HG03442 (cell line): ENCODE measurements at regions not wholly inside any gene's neighbourhood (a gene's known extent, or its start where the extent isn't known, plus 50 kb on each side); places are given as distances from the start of the nearest gene placed in this dataset.
"Not testable (repeated sequence)": the region's sequence is repeated elsewhere in the genome, so short reads cannot be mapped to it uniquely, and the experiment has no call there.

Experiments used
- ATAC-seq: cut with Tn5 transposase; IDR thresholded peaks from one replicate; pipeline ENCODE4 v1.9.1; 2021; ENCODE audit warnings: mild to moderate bottlenecking, moderate library complexity; ENCODE audit not compliant: unreplicated experiment

DNA sequence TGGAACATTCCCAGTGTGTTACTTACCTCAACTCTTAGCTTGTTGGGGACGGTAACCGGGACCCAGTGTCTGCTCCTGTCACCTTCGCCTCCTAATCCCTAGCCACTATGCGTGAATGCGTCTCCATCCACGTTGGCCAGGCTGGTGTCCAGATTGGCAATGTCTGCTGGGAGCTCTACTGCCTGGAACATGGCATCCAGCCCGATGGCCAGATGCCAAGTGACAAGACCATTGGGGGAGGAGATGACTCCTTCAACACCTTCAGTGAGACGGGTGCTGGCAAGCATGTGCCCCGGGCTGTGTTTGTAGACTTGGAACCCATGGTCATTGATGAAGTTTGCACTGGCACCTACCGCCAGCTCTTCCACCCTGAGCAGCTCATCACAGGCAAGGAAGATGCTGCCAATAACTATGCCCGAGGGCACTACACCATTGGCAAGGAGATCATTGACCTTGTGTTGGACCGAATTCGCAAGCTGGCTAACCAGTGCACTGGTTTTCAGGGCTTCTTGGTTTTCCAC is 59.8 kb upstream of the CHORDC1 start:
- ATAC-seq = not testable (repeated sequence)

DNA sequence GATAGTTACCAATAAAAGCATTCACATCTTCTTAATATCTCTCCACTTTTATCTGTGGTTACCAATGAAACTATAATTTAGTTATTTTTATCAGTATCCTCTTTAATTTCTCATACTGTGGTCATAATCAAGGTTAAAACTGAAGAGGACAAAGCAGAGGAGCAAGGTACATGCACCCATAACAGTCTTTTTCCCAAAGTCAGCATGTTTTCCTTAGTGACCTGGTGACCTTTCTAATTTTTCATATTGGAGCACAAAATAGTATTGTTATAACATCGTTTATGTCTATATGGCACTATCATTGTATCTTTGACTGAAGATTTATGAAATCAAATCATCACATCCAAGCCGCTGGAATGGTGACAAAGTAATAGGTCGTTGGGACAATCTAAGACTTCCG is 51.5 kb upstream of the CHORDC1 start:
- no peak for ATAC-seq
